Medulla oblongata (tissue), 1 donor: ENCODE measurements at regions not wholly inside any gene's neighbourhood (a gene's known extent, or its start where the extent isn't known, plus 50 kb on each side); places are given as distances from the start of the nearest gene placed in this dataset.
"Not testable (repeated sequence)": the region's sequence is repeated elsewhere in the genome, so short reads cannot be mapped to it uniquely, and the experiment has no call there.

Source experiments
- DNase-seq: peaks from one replicate; pipeline ENCODE4 v3.0.0-alpha.2; 2015; ENCODE audit errors: extremely low spot score

DNA sequence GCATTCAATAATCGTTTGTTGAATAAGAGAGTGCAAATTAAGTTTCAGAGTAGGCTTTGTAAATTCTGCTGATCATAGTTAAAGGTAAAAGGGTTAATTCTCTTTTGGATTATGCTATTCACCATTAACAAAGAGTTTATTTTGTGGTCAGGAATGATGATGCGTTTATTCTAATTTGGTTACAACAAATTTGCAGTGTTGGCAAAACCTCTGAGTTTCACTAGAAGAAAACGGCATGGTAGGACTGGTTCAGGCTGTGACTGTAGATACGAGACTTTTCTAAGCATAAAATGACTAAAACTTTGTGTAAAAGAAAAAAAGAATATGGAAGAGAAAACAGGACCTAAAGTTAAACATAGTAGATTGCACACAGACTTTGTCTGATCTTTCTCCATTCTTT is 234.7 kb downstream of the TLR4 start:
- DNase-seq = no peak

DNA sequence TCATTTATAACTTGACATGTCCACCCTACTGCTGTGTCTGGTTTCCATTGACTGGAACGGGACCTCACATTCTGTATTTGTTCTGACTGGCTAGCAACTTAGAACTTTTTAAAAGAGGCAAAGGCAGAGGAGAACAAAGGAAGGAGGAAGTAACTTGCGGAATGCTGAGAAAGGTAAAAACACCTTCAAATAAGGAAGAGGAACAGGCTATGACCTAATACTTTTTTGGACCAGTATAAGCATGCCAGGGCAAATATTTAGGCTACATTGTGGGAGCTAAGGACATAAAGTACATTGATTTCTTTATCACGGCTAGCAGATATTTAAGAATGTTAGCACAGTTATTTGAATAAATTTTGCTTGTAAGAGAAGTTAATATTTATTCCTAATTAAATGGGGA is 240.5 kb downstream of the TLR4 start:
- not testable (repeated sequence) for DNase-seq

- no peak for DNase-seq
Observed at GRCh38 chr9:117945286-117945685, 241.1 kb downstream of the TLR4 start.

DNA sequence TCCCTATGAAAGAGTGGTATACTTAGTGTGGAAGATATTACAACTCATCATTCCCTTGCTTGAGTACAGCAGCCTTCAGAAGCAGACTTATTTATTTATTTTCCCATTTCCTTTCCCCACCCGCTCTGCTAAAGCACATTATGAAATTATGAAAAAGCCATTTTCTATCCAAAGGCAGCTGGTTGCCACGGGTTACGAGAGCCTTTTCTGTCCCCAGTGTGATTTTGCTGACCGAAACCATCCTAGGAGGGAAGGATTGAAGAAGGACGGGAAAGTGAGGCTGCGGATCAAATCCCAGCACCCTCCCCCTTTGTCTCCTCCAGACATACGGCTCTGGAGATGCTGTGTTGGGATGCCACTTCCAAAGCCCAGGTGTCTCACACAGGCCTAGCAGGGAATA is 246.9 kb downstream of the TLR4 start:
- DNase-seq = no peak

GRCh38 chr9:117952581-117952980 is 248.4 kb downstream of the TLR4 start:
- DNase-seq = no peak

DNA sequence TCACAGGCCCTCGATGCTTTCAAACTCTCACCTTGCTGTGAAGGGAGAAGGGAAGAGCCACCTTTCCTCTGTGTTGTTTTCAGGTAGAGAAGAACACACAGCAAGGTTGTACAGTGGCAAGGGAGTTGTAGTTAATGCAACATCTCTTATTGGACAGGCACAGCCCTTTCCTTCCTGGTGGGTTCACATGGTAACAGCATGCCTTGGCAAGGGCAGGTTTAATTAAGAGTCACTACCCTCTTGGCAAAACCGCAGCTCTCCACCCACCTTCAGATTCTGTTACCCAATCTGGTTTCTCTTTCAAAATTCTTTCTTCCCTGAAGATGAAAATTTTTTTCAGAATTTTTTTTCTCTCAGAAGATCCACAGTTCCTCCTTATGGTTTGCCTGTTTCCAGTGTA is 253.1 kb downstream of the TLR4 start:
- no peak for DNase-seq

DNA sequence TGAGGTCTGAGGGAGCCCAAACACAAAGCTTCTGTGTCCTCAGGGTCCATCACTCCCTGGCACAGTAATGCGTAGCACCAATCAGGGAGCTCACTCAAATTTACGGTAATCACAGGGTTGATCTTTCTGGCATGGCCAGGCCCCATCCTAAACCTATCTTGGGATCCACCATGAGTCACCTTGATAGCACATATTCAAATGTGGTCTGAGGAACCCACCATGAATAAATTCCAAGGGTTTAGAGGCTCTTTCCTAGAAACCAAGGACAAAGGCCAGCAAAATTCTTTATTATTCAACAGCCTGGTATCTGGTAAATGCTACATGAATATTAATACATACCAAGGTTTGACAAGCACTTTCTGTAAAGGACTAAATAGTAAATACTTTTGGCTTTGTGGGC is 254.5 kb downstream of the TLR4 start:
- DNase-seq = no peak

GRCh38 chr9:117963493-117964090 is 259.4 kb downstream of the TLR4 start:
- no peak for DNase-seq

- DNase-seq = no peak
Observed at GRCh38 chr9:117970276-117971050, 266.3 kb downstream of the TLR4 start.

DNA sequence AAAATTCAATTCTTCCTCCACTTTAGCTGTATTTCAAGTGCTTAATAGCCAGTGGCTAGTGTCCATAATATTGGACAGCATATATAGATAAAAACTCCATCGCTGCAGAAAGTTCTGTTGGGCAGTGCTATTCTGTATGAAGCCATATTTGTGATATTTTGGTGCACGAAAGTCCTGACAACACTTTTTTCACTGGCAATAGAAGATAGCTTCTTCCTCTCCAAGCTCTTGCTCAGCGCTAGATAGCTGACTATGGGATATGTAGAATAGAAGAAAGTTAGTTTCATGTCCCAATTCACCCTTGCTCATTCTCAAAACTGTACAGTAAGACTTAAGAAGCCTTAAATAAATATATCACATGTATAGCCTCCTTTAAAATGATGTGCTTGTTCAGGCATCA is 269.9 kb downstream of the TLR4 start:
- no peak for DNase-seq

DNA sequence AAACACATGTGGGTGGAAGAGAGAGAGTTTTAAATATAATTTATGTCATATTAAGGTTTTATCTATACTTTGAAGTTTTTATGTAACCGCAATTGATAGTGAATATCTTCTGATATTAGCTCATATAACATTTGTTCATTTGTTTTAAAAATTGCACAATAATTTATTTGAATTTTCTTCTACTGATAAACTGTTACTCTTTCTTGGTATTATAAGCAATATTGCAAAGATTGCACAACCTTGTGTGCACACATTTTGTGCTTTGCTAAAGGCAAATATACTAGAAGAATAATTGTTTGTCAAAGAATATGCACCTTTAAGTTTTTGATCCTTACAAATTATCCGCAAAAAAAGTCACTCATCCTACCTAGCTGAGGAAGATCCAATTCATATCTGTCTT is 275.7 kb downstream of the TLR4 start:
- no peak for DNase-seq

DNA sequence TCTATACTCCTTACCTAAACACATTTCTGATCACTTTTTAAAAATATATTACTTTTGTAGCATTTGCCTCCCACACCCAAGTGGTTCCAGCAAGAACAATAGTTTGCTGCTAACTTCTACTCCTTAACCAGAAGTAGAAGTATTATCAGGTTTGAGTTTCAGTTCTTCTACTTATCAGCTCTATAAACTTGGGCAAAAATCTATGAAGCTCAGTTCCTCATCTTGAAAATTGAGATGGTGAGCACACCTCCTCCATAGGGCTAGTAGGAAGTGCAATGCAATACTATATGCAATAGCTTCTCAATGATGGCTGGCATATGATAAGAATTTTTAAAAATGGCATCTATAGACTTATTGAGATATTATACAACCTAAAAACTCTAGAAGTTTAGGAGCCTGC is 283.7 kb downstream of the TLR4 start:
- no peak for DNase-seq

DNA sequence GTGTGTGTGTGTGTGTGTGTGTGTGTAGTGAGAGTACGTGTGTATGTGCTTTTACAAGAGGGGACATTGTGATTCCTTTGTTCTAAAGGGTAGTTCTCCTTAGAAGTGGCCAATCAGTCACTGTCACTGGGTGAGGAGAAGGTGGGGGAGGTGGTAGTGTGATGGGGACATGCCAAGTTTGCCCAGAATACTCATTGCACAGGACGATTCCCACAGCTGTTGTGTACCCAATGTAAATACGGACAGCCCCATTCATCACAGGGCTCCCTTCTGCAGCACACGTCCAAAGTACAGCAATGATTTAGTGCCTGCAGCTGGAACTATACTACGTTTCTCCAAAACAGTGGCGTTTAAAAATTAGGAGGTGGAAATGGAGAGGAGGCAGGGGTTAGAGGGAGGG is 287.8 kb downstream of the TLR4 start:
- DNase-seq = no peak

- DNase-seq = no peak
Observed at GRCh38 chr9:118000581-118000980, 296.4 kb downstream of the TLR4 start.

DNA sequence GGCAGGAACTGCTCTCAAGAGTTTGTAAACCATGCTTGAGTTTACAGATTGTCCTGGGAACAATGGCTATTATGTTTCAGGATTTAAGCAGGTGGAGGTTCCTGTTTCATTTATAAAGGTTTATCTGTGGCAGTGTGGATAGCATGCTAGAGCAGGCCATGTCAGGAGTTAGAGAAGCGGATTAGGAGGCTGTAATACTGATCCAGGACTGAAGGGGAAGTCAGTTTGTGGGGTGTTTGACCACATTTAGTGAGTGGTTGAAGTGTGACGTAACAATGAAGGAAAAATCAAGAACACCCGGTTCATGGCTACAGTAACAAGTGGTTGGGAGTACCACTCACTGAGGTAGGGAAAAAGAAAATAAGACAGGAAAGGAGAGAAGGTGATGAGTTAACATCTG is 299.0 kb downstream of the TLR4 start:
- DNase-seq = no peak

DNA sequence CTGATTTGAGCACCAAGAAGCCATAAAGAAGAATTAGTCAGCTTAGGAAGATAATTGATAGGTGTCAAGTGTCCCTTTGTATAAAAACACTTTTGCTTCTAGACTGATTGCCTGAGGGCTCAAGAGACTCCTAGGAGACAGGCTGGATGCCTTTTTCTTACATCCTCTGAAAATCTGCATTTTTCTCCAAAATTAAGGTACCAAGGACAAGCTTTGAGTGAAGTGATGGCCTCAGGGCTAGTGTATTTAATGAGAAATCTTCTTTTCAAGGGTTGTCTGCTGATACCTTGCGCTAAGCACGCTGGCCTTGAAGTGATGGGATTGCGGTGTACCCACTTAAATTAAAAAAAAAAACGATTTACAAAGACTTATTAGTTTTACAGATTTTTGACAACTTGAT is 304.0 kb downstream of the TLR4 start:
- no peak for DNase-seq

DNA sequence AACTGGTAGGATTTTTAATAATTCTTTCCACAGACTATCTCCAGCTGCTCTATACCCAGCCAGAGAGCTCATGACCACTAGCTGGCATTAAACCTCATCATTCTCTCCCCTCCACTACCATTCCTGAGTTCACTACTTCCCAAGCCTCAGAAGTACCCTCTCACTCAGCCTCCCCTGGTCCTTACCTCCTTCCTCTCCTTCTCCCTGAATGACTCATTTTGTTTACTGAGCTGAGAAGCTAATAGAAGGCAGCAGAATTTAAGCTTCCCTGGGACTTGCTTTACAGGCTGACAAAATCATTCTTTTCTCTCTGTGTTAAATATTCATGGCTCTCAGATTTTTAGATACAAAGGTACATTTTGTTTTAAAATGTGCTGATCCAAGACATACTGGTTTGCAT is 305.4 kb downstream of the TLR4 start:
- DNase-seq = peak; percentile 50

DNA sequence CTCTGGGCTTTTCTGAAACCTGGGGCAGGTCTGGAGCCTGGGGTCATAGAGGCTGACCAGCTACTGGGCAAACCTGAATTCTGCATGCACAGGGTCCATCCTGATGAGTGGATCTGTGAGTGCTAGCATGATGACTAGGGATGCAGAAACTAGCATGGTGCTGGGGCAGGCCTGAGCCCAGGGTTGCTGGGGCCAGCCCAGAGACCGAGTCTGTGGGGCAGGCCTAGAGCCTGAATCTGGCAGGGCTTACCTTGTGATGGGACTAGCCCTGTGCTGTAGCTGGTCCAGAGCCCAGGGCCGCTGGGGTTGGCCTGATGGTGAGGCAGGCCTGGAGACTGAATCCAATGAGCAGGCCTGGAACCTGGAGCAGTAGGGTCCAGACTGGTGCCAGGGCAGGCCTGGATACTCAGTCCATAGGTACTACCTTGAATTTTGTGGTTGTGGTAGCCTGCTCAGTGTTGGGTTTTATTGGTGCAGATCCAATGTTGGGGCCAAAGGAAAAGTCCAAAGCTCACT is 313.5 kb downstream of the TLR4 start:
- no peak for DNase-seq

DNA sequence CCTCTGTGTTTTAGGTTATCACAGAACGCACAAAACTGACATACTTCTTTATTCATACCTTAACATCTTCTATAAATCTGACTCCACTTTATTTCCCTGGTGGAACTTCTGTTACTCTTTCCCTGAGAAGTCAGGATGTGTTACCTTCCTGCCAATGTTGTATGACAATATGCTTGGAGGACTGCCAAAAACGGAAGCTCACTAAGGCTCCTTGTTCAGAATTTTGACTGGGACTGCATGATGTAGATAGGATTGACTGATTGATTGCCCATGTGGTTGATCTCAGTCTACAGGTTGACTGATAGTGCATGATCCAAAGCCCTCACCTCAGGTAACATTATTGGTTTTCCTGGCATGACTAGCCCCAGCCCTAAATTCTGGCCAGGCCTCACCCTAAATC is 319.4 kb downstream of the TLR4 start:
- DNase-seq = no peak

DNA sequence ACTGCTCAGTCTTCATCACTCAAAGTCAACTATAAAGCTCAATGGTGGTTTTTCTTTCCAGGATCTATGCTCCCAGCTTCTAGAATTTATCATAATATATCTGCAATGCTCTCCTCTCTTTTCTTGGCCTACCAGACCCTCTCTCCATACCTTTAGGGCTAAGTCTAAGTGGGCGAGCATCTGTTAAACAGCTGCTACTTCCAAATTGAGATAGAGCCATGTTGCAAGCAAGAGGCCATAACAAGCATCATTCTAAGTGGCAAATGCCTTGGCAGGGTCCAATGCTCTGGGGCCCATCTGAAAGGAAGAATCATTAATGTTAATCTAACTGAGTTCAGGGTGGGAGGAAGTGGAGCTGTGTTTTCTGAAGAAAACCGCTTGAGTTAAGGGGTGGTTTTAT is 324.0 kb downstream of the TLR4 start:
- DNase-seq = no peak

DNA sequence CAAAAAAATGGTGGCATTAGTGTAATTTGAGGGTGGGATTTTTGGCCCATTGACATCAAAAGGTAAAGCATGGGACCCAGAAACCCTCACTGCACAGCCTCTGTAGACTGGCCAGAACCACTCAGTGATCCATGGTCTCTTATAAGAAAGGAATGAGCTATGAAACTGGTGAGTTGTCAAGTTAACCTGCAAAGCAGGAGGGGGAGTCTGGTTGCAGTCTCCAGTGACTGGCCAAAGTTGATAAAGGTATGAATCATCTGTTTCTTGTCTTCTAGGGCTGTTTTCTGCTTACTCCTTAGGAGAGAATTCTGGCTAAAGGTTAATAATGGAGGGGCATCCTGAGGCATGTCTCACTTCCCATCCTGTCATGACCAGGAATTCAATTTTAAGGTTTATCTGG is 325.2 kb downstream of the TLR4 start:
- DNase-seq = no peak

- DNase-seq = no peak
Observed at GRCh38 chr9:118034701-118035100, 330.5 kb downstream of the TLR4 start.

- no peak for DNase-seq
Observed at GRCh38 chr9:118038713-118039112, 334.5 kb downstream of the TLR4 start.

DNA sequence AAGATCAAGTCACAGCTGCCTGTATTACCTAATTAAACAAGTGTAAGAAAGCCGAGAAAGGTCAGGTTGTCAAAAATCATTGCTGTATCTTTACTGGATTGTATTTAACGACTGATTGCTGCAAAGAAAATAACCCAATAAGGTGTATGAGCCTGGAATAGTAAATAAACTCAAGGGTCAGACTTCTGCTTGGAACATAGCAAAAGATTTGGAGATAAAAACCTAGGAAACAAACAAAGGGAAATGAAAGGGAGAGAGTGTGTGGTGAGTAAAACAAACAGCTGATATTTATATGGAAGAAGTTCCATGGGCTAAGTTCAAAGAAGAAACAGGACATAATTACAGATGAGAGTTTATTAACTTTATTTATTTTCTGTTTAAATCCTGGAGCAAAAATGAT is 354.0 kb downstream of the TLR4 start:
- DNase-seq = no peak
